Hepatocyte (in vitro differentiated cells): ENCODE measurements at regions not wholly inside any gene's neighbourhood (a gene's known extent, or its start where the extent isn't known, plus 50 kb on each side); places are given as distances from the start of the nearest gene placed in this dataset.

Experiments used
- CTCF ChIP-seq: fragments of 200-600 bp; sonication (generic); IDR thresholded peaks from 2 replicates; pipeline ENCODE4 v1.5.1; 2016; ENCODE audit warnings: antibody characterized with exemption, mild to moderate bottlenecking; ENCODE audit not compliant: poor library complexity
- EZH2phosphoT487 ChIP-seq: fragments of 200-600 bp; sonication (generic); IDR thresholded peaks from one replicate; pipeline ENCODE4 v1.6.1; 2018; ENCODE audit warnings: antibody characterized with exemption, mild to moderate bottlenecking, low read depth, moderate library complexity; ENCODE audit not compliant: unreplicated experiment, severe bottlenecking

GRCh38 chr1:198986036-198986435 lies 347.2 kb downstream of the PTPRC start:
- TF ChIP-seq CTCF (no peak), EZH2phosphoT487 (no peak)
